GM21576 (cell line): ENCODE measurements at regions not wholly inside any gene's neighbourhood (a gene's known extent, or its start where the extent isn't known, plus 50 kb on each side); places are given as distances from the start of the nearest gene placed in this dataset.
"Not testable (repeated sequence)": the region's sequence is repeated elsewhere in the genome, so short reads cannot be mapped to it uniquely, and the experiment has no call there.

Experiments used
- ATAC-seq: cut with Tn5 transposase; IDR thresholded peaks from one replicate; pipeline ENCODE4 v1.9.1; 2021; ENCODE audit warnings: mild to moderate bottlenecking, moderate library complexity; ENCODE audit not compliant: unreplicated experiment

GRCh38 chr5:42989190-42989589, 50.9 kb downstream of the ANXA2R start:
- ATAC-seq, result no peak

GRCh38 chr5:42988568-42988967, 51.6 kb downstream of the ANXA2R start:
- ATAC-seq, result no peak

- ATAC-seq, result no peak
These were observed 54.7 kb downstream of the ANXA2R start for GRCh38 chr5:42985129-42986037.

GRCh38 chr5:42984307-42984706, 55.8 kb downstream of the ANXA2R start:
- no peak for ATAC-seq

GRCh38 chr5:42982107-42982622, 58.0 kb downstream of the ANXA2R start:
- no peak for ATAC-seq

GRCh38 chr5:42981417-42982106, 58.6 kb downstream of the ANXA2R start:
- ATAC-seq, result not testable (repeated sequence)

- ATAC-seq, result not testable (repeated sequence)
These were observed 59.1 kb downstream of the ANXA2R start for GRCh38 chr5:42981015-42981414.

- not testable (repeated sequence) for ATAC-seq
These were observed 59.7 kb downstream of the ANXA2R start for GRCh38 chr5:42980391-42980790.

- ATAC-seq, result not testable (repeated sequence)
These were observed 60.9 kb downstream of the ANXA2R start for GRCh38 chr5:42979242-42979641.

- ATAC-seq, result no peak
These were observed 65.6 kb downstream of the ANXA2R start for GRCh38 chr5:42974536-42974935.

GRCh38 chr5:42970636-42971559, 69.2 kb downstream of the ANXA2R start:
- no peak for ATAC-seq

GRCh38 chr5:42965934-42966333, 74.2 kb downstream of the ANXA2R start:
- ATAC-seq, result no peak

GRCh38 chr5:42963412-42963811, 76.7 kb downstream of the ANXA2R start:
- no peak for ATAC-seq

- ATAC-seq, result no peak
These were observed 78.0 kb downstream of the ANXA2R start for GRCh38 chr5:42962124-42962523.

- no peak for ATAC-seq
These were observed 79.6 kb downstream of the ANXA2R start for GRCh38 chr5:42960506-42960905.

GRCh38 chr5:42956551-42956950, 83.6 kb downstream of the ANXA2R start:
- no peak for ATAC-seq

GRCh38 chr5:42953041-42953440, 87.1 kb downstream of the ANXA2R start:
- no peak for ATAC-seq

GRCh38 chr5:42952578-42952974, 87.5 kb downstream of the ANXA2R start:
- ATAC-seq, result no peak

- ATAC-seq, result peak; percentile 23
These were observed 88.8 kb downstream of the ANXA2R start for GRCh38 chr5:42951293-42951840.
